Endothelial cell (in vitro differentiated cells): ENCODE measurements at regions not wholly inside any gene's neighbourhood (a gene's known extent, or its start where the extent isn't known, plus 50 kb on each side); places are given as distances from the start of the nearest gene placed in this dataset.

Source experiments
- DNase-seq: peaks from one replicate; pipeline ENCODE4 v3.0.0; 2021; ENCODE audit warnings: low spot score
- H3K27ac Mint-ChIP-seq: one replicate; pipeline ENCODE4 v1.8.0; 2021; ENCODE audit warnings: mixed read lengths, inconsistent platforms; ENCODE audit not compliant: unreplicated experiment
- H3K27me3 Mint-ChIP-seq: one replicate; pipeline ENCODE4 v1.8.0; 2021; ENCODE audit warnings: mild to moderate bottlenecking, moderate library complexity, mixed read lengths, inconsistent platforms; ENCODE audit not compliant: unreplicated experiment
- H3K36me3 Mint-ChIP-seq: one replicate; pipeline ENCODE4 v1.8.0; 2021; ENCODE audit warnings: mild to moderate bottlenecking, low read depth, mixed read lengths, inconsistent platforms; ENCODE audit not compliant: unreplicated experiment
- H3K4me1 Mint-ChIP-seq: one replicate; pipeline ENCODE4 v1.8.0; 2021; ENCODE audit warnings: mild to moderate bottlenecking, mixed read lengths, inconsistent platforms; ENCODE audit not compliant: unreplicated experiment
- H3K4me3 Mint-ChIP-seq: one replicate; pipeline ENCODE4 v1.8.0; 2021; ENCODE audit warnings: mild to moderate bottlenecking, mixed read lengths, inconsistent platforms; ENCODE audit not compliant: unreplicated experiment
- H3K9me3 Mint-ChIP-seq: one replicate; pipeline ENCODE4 v1.8.0; 2021; ENCODE audit warnings: mixed read lengths, inconsistent platforms; ENCODE audit not compliant: unreplicated experiment
- CTCF ChIP-seq: fragments of 200-600 bp; sonication (generic); IDR thresholded peaks from one replicate; pipeline ENCODE4 v1.5.0; 2021; ENCODE audit warnings: antibody characterized with exemption; ENCODE audit not compliant: unreplicated experiment

DNA sequence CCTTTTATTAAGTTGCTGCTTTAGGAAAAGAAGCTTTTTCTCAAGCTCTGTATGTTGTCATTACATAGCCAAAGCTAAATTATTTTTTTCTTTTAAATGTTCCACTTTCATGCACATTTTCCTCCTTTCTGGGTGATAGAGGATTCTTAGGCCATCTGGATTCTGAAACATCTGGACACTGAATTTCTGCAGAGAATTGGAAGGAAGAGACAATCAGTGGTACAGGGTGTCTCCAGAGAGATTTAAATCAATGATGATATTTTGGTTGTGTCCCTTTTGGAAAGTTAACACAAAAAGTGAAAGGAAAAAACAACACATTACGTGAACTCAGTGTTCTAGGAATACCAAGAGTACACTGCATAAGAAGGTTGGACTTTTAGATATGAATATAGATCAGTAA, 211.4 kb upstream of the PKN2 start:
- no peak overlapping the region for H3K4me3 Mint-ChIP-seq
- H3K36me3 Mint-ChIP-seq = no peaks in the 10 kb centered on the region
- no peak for TF ChIP-seq CTCF
- H3K27me3 Mint-ChIP-seq = peaks cover 2% of the 10 kb centered on the region
- no peak overlapping the region for H3K27ac Mint-ChIP-seq
- H3K4me1 Mint-ChIP-seq = no peaks in the 10 kb centered on the region
- H3K9me3 Mint-ChIP-seq = no peaks in the 10 kb centered on the region
- no peak for DNase-seq

DNA sequence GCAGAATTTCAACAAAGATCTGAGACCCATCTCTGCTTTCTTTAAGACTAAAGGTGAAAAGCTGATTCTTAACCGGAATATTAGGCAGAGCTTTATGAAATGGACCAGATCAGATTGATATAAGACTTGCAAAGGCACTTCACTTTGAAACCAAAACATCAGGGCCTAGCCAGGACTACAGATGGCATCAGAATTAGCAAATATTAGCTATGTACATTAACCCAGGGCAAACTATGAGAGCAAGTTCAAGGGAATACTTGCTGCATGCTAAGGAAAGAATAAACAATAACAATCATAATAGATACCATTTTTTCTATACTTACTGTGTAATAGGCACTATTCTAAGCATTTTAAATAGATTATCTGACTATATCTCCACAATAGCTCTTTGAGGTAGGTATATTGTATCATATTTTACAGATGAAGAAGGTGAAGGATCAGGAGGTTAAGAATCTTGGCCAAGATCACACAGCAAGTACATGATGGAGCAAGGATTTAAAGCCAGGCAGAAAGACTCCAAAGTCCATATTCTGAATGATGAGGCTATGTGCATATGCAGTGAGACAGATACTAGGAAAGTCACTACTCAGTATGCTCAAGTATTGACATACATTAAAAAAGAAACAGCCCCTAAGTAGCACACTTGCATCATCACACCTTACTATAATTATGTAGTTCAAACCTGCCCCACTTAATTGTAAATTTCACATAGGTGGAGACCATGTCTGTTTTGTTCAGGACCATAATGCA, 209.3 kb upstream of the PKN2 start:
- Mint-ChIP-seq H3K4me1 (no peaks in the 10 kb centered on the region), H3K9me3 (no peaks in the 10 kb centered on the region), H3K4me3 (no peak overlapping the region), H3K27ac (no peak overlapping the region), H3K27me3 (peaks cover 2% of the 10 kb centered on the region), H3K36me3 (no peaks in the 10 kb centered on the region)
- TF ChIP-seq CTCF = no peak
- no peak for DNase-seq

DNA sequence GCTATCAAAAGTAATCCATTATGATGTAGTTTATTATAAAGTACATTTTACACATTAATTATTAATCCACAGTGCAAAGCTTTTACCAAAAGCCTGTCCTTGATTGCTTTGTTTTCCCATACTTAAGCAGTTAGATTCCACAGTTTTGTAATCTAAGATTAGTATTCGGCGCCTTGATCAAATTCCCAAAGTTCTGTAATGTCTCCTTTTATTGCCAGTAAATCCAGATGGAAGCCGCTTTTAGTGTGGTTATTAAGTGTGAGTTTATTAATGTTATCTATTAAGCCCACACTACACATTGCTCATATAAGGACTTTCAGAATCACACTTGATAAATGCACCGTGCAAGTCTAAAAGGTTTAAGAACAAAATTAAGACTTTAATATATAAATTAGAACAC, 199.2 kb upstream of the PKN2 start:
- Mint-ChIP-seq H3K36me3 (no peaks in the 10 kb centered on the region), H3K9me3 (no peaks in the 10 kb centered on the region), H3K27ac (no peak overlapping the region), H3K27me3 (peaks cover 3% of the 10 kb centered on the region), H3K4me1 (no peaks in the 10 kb centered on the region), H3K4me3 (no peak overlapping the region)
- DNase-seq = no peak
- no peak for TF ChIP-seq CTCF

DNA sequence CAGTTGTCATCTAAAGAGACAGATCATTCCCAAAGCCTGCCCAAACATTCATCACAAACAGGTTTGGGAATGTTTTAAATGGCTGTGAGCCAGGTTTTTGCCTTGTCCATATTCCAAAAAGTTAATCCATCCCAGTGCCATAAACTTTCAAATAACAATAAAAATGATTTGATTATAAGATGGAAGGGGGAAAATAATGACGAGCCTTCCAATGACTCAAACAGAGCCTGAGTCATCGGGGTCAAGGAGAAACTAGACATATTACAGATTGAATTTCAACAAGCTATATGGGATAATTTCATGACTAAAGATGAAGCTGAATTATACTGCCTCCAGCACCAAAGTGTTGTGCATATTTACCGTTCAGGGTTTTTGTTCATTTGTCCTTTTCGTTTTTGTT, 195.8 kb upstream of the PKN2 start:
- Mint-ChIP-seq H3K27me3 (peaks cover under 1% of the 10 kb centered on the region), H3K4me3 (no peak overlapping the region), H3K27ac (no peak overlapping the region), H3K4me1 (no peaks in the 10 kb centered on the region), H3K9me3 (no peaks in the 10 kb centered on the region), H3K36me3 (no peaks in the 10 kb centered on the region)
- no peak for TF ChIP-seq CTCF
- no peak for DNase-seq

DNA sequence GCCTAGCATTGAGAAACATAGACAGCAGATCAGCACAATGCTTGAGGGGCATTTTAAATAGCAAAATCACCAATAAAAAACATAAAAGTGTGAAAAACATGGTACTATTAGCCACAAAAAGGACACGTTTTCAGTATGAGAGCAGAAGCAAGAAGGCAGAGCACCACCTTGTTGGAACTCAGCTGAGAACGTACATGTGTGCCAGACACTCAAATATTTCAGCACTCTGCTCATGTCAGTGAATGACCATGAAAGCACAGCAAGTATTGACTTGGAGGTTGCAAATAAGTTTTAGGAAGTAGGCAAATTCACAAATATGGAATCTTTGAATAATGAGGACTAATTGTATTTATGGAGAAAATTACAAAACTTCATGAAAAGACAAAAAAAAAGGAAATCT, 193.4 kb upstream of the PKN2 start:
- H3K4me3 Mint-ChIP-seq = no peak overlapping the region
- no peaks in the 10 kb centered on the region for H3K4me1 Mint-ChIP-seq
- TF ChIP-seq CTCF = no peak
- H3K27ac Mint-ChIP-seq = no peak overlapping the region
- H3K27me3 Mint-ChIP-seq = no peaks in the 10 kb centered on the region
- H3K36me3 Mint-ChIP-seq = no peaks in the 10 kb centered on the region
- no peak for DNase-seq
- H3K9me3 Mint-ChIP-seq = no peaks in the 10 kb centered on the region
